LNCaP clone FGC (cell line): ENCODE measurements at regions not wholly inside any gene's neighbourhood (a gene's known extent, or its start where the extent isn't known, plus 50 kb on each side); places are given as distances from the start of the nearest gene placed in this dataset.

Experiments used
- DNase-seq: peaks from one replicate; pipeline ENCODE4 v3.0.0-alpha.2; 2011; ENCODE audit warnings: low read depth
- H3K4me3 ChIP-seq: 2 replicates; pipeline ENCODE4 v1.5.1; 2011; ENCODE audit warnings: mild to moderate bottlenecking, low read depth, low read length, control low read depth
- TF ChIP-seq, protein P1 (sequence below): IDR thresholded peaks from 2 replicates; pipeline ENCODE4 v1.5.1; 2012; ENCODE audit warnings: mild to moderate bottlenecking; ENCODE audit not compliant: control insufficient read depth, insufficient read depth; ENCODE audit errors: extremely low read depth

DNA sequence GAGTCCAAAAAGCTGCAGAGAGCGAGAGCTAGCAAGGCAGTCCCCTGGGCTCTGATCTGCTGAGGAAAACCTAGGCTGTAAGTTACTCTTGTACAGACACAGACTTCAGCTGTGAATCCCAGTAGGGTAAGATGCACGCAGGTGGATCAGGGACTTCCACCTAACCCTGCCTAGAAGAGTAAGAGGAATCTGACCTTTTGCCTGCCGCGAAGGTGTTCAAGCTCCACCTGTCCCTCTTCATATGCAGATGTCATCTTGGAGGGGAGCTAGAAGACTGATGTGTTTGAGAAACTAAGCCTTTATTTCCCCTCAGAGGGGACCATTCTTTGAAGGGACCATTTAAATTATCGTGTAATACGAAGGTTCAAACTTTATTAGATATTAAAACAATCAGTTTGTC is 108.6 kb upstream of the USP24 start:
- no peak overlapping the region for H3K4me3 ChIP-seq
- no peak for DNase-seq
- TF ChIP-seq, protein P1, sequence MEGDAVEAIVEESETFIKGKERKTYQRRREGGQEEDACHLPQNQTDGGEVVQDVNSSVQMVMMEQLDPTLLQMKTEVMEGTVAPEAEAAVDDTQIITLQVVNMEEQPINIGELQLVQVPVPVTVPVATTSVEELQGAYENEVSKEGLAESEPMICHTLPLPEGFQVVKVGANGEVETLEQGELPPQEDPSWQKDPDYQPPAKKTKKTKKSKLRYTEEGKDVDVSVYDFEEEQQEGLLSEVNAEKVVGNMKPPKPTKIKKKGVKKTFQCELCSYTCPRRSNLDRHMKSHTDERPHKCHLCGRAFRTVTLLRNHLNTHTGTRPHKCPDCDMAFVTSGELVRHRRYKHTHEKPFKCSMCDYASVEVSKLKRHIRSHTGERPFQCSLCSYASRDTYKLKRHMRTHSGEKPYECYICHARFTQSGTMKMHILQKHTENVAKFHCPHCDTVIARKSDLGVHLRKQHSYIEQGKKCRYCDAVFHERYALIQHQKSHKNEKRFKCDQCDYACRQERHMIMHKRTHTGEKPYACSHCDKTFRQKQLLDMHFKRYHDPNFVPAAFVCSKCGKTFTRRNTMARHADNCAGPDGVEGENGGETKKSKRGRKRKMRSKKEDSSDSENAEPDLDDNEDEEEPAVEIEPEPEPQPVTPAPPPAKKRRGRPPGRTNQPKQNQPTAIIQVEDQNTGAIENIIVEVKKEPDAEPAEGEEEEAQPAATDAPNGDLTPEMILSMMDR, result no peak

- H3K4me3 ChIP-seq, result no peak overlapping the region
- TF ChIP-seq, protein P1, result no peak
- DNase-seq, result no peak
Observed at GRCh38 chr1:55322842-55323241, 107.7 kb upstream of the USP24 start.

GRCh38 chr1:55321942-55322341 is 106.8 kb upstream of the USP24 start:
- H3K4me3 ChIP-seq, result no peak overlapping the region
- no peak for DNase-seq
- TF ChIP-seq, protein P1, result no peak

- no peak for DNase-seq
- TF ChIP-seq, protein P1, result no peak
- no peak overlapping the region for H3K4me3 ChIP-seq
Observed at GRCh38 chr1:55320891-55321290, 105.7 kb upstream of the USP24 start.

GRCh38 chr1:55318116-55318817 is 103.1 kb upstream of the USP24 start:
- TF ChIP-seq, protein P1, result no peak
- no peak overlapping the region for H3K4me3 ChIP-seq
- DNase-seq, result no peak

DNA sequence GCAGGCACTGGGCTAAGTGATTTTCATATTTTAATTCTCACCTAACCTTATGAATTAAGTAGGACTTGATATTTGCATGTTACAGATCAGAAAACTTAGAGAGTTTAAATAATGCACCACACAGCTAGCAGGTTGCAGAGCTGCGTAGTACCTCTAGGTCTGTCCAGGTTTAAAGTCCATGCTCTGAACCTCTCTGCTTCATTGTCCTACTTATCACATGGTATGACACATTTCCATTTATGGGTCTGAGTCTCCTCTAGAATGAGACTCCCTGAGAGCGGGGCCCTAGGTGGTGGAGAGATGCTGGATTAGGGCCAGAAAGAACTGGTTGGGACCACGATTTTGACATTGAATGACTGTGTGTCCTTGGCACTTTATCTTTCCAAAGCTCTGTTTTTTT is 102.5 kb upstream of the USP24 start:
- no peak for DNase-seq
- H3K4me3 ChIP-seq, result no peak overlapping the region
- TF ChIP-seq, protein P1, result no peak
